A673 (cell line): ENCODE measurements at regions not wholly inside any gene's neighbourhood (a gene's known extent, or its start where the extent isn't known, plus 50 kb on each side); places are given as distances from the start of the nearest gene placed in this dataset.

Source experiments
- BruUV-seq: library from RNA; stranded (reverse); fragments of 400-500 nt; replicated peaks from 2 replicates; lab custom pipeline; 2021; lab: Mats Ljungman, UMichigan
- CTCF ChIA-PET: fragments of 300-600 bp; sonication (Branson Sonifier 250); formaldehyde crosslinking; loops from one replicate; lab custom pipeline; 2022; ENCODE audit warnings: antibody characterized with exemption; lab: Charles Lee
- POLR2A ChIA-PET: fragments of 300-600 bp; sonication (Branson Sonifier 250); formaldehyde crosslinking; loops from one replicate; lab custom pipeline; 2022; ENCODE audit warnings: antibody characterized with exemption; ENCODE audit not compliant: low non-redundant PET; lab: Charles Lee
- DNase-seq: peaks from one replicate; pipeline ENCODE4 v3.0.0-alpha.2; 2015; ENCODE audit warnings: low spot score
- H3K27ac ChIP-seq: fragments of 200-600 bp; sonication (generic); 2 replicates; pipeline ENCODE4 v1.5.1; 2016; ENCODE audit warnings: mixed run types, low read depth, mild to moderate bottlenecking, mixed read lengths, antibody characterized with exemption, low read length; ENCODE audit not compliant: poor library complexity, severe bottlenecking
- H3K27me3 ChIP-seq: fragments of 200-600 bp; sonication (generic); replicated peaks from 2 replicates; pipeline ENCODE4 v1.6.1; 2017; ENCODE audit warnings: mixed run types, low read depth, mild to moderate bottlenecking, mixed read lengths, antibody characterized with exemption, low read length; ENCODE audit not compliant: insufficient read depth, poor library complexity
- H3K36me3 ChIP-seq: fragments of 200-600 bp; sonication (generic); 2 replicates; pipeline ENCODE4 v1.6.1; 2016; ENCODE audit warnings: mixed run types, mild to moderate bottlenecking, mixed read lengths, antibody characterized with exemption, low read length; ENCODE audit not compliant: insufficient read depth, poor library complexity, severe bottlenecking
- H3K4me1 ChIP-seq: fragments of 200-600 bp; sonication (generic); 2 replicates; pipeline ENCODE4 v1.6.1; 2017; ENCODE audit warnings: mixed run types, mild to moderate bottlenecking, mixed read lengths, antibody characterized with exemption, low read length; ENCODE audit not compliant: insufficient read depth, poor library complexity, severe bottlenecking
- H3K4me3 ChIP-seq: fragments of 200-600 bp; sonication (generic); 2 replicates; pipeline ENCODE4 v1.5.1; 2016; ENCODE audit warnings: low read depth, mixed run types, mild to moderate bottlenecking, mixed read lengths, low read length; ENCODE audit not compliant: poor library complexity, severe bottlenecking
- H3K9me3 ChIP-seq: fragments of 200-600 bp; sonication (generic); 2 replicates; pipeline ENCODE4 v1.6.1; 2016; ENCODE audit warnings: mixed run types, low read depth, mild to moderate bottlenecking, mixed read lengths, antibody characterized with exemption, low read length; ENCODE audit not compliant: poor library complexity, severe bottlenecking
- CTCF ChIP-seq: fragments of 300-800, 200-600 bp; sonication (generic); conservative IDR thresholded peaks from 2 replicates; pipeline ENCODE4 v1.5.1; 2017; ENCODE audit warnings: low read depth, mild to moderate bottlenecking, antibody characterized with exemption, low read length, moderate library complexity, mixed read lengths
- EZH2 ChIP-seq: fragments of 200-600 bp; sonication (generic); IDR thresholded peaks from 2 replicates; pipeline ENCODE4 v1.6.1; 2017; ENCODE audit warnings: borderline replicate concordance, low read depth, mild to moderate bottlenecking, mixed read lengths, antibody characterized with exemption, low read length; ENCODE audit not compliant: poor library complexity, severe bottlenecking
- intact Hi-C: fragments of 100-400 bp; cut with micrococcal nuclease; formaldehyde crosslinking; loops from one replicate; pipeline ENCODE4 v1.10.0; 2022; ENCODE audit not compliant: unreplicated experiment

GRCh38 chr2:239596792-239597191 is 196.0 kb upstream of the HDAC4 start:
- H3K27ac ChIP-seq: no peak overlapping the region
- intact Hi-C loops: no loop called here
- no peak for DNase-seq
- TF ChIP-seq EZH2 (no peak), CTCF (no peak)
- BruUV-seq: no TSS peak
- H3K4me3 ChIP-seq: no peak overlapping the region
- no peaks in the 10 kb centered on the region for H3K4me1 ChIP-seq
- H3K36me3 ChIP-seq: no peaks in the 10 kb centered on the region
- no peaks in the 10 kb centered on the region for H3K27me3 ChIP-seq
- POLR2A ChIA-PET: no interaction called here
- CTCF ChIA-PET: no interaction called here
- no peaks in the 10 kb centered on the region for H3K9me3 ChIP-seq

DNA sequence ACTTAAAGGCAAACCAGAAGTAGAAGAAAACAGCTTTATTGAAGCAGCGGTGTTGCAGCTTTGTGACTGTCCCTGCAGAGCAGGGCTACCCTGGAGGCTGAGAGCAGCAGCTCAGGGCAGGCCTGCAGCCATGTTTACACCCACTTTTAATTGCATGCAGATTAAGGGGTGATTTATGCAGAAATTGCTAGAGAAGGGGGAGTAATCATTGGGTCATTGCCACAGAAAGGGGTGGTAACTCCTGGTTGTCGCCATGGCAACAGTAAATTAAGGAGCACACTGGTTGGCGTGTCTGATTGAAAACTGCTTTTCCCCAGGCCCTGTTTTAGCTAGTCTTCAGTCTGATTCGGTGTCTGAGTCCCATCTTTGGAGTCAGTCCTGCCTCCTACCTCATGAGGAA is 195.4 kb upstream of the HDAC4 start:
- Histone ChIP-seq H3K27ac (no peak overlapping the region), H3K4me3 (no peak overlapping the region), H3K4me1 (no peaks in the 10 kb centered on the region), H3K9me3 (no peaks in the 10 kb centered on the region), H3K36me3 (no peaks in the 10 kb centered on the region), H3K27me3 (no peaks in the 10 kb centered on the region)
- TF ChIP-seq CTCF (no peak), EZH2 (no peak)
- no TSS peak for BruUV-seq
- peak; percentile 9 for DNase-seq
- intact Hi-C loops: no loop called here
- ChIA-PET CTCF (no interaction called here), POLR2A (no interaction called here)

DNA sequence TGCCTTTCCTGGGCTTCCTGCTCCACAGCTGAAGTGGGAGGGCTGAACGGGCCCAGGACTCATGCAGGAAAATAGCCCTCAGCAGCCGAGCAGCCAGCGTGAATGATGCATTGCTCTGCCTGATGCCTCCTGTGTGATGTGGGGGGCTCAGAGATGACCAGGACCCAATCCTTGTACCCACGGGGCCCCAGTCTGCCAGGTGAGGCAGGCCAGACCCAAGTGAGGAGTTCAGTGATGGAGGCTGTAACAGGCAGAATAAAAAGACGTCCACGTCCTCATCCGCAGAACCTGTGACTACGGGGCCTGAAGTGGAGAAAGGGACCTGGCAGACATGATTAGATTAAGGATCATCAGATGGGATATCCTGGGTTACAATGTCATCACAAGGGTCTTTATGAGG is 194.9 kb upstream of the HDAC4 start:
- Histone ChIP-seq H3K9me3 (no peaks in the 10 kb centered on the region), H3K27me3 (no peaks in the 10 kb centered on the region), H3K4me3 (no peak overlapping the region), H3K36me3 (no peaks in the 10 kb centered on the region), H3K4me1 (no peaks in the 10 kb centered on the region), H3K27ac (no peak overlapping the region)
- POLR2A ChIA-PET: no interaction called here
- no peak for TF ChIP-seq EZH2
- TF ChIP-seq CTCF: no peak
- no TSS peak for BruUV-seq
- no peak for DNase-seq
- intact Hi-C loops: no loop called here
- CTCF ChIA-PET: no interaction called here
